ENCODE measurements at regions not wholly inside any gene's neighbourhood (a gene's known extent, or its start where the extent isn't known, plus 50 kb on each side); places are given as distances from the start of the nearest gene placed in this dataset.

GRCh38 chr1:59063501-59063900 is 233.4 kb upstream of the FGGY start (continued):
- no peak for TF ChIP-seq CHD7 (IDR thresholded peaks at IDR 0.05; ENCODE audit: insufficient replicate concordance, low read length)

Data from H1 (cell line).